Kidney (tissue), 13 donors: ENCODE measurements at regions not wholly inside any gene's neighbourhood (a gene's known extent, or its start where the extent isn't known, plus 50 kb on each side); places are given as distances from the start of the nearest gene placed in this dataset.

Source experiments
- DNase-seq, 5 donors: peaks; one replicate each; pipeline ENCODE4 v3.0.0-alpha.2; 2013 to 2020
- FAIRE-seq: peaks from 2 replicates; lab custom pipeline; 2012; peaks lifted over from hg19 to GRCh38; lab: Jason Lieb, UNC
- H3K27ac ChIP-seq, 2 donors: one replicate each; pipeline ENCODE4 v1.7.0; 2013; ENCODE audit warnings: low read depth in 2 of 2, low read length in 2 of 2, inconsistent platforms in 1 of 2
- H3K27me3 ChIP-seq: one replicate; pipeline ENCODE4 v1.7.1; 2013; ENCODE audit warnings: low read length, inconsistent platforms; ENCODE audit not compliant: control insufficient read depth, insufficient read depth
- H3K36me3 ChIP-seq, 3 donors: one replicate each; pipeline versions ENCODE4 v1.7.0 to v1.7.1; 2013; ENCODE audit warnings: low read length in 3 of 3, control low read depth in 1 of 3, inconsistent platforms in 1 of 3; ENCODE audit not compliant: insufficient read depth in 3 of 3, control insufficient read depth in 2 of 3
- H3K4me1 ChIP-seq, 3 donors: one replicate each; pipeline versions ENCODE4 v1.7.0 to v1.7.1; 2013; ENCODE audit warnings: low read length in 3 of 3, inconsistent platforms in 1 of 3, low read depth in 1 of 3; ENCODE audit not compliant: control insufficient read depth in 2 of 3, insufficient read depth in 2 of 3
- H3K4me3 ChIP-seq, 3 donors: one replicate each; pipeline versions ENCODE4 v1.7.0 to v1.8.1; 2013; ENCODE audit warnings: low read length in 3 of 3, control low read depth in 1 of 3, inconsistent platforms in 1 of 3
- H3K9ac ChIP-seq, 3 donors: one replicate each; pipeline versions ENCODE4 v1.7.0 to v1.7.1; 2013; ENCODE audit warnings: low read length in 3 of 3, control low read depth in 1 of 3, inconsistent platforms in 1 of 3
- H3K9me3 ChIP-seq, 3 donors: one replicate each; pipeline versions ENCODE4 v1.7.0 to v1.7.1; 2013; ENCODE audit warnings: low read length in 3 of 3, control low read depth in 1 of 3, inconsistent platforms in 1 of 3; ENCODE audit not compliant: control insufficient read depth in 2 of 3, insufficient read depth in 1 of 3
- intact Hi-C: fragments of 100-400 bp; cut with DNase I; formaldehyde crosslinking; loops from one replicate; pipeline ENCODE4 v1.11.1; 2022
- TF ChIP-seq, protein P1 (sequence below): IDR thresholded peaks from 3 replicates; pipeline ENCODE4 v1.5.1; 2012; ENCODE audit warnings: mild to moderate bottlenecking, moderate library complexity, borderline replicate concordance; ENCODE audit not compliant: insufficient read depth; ENCODE audit errors: extremely low read depth
- donor health status: control.
- donor health status: control.
- donor health status: control.
- donor health status: control.
- donor health status: control.
- donor health status: DM: yes; HTN: yes; CAD: no.
- donor health status: Normal renal cell carcinoma (clear cell type).

DNA sequence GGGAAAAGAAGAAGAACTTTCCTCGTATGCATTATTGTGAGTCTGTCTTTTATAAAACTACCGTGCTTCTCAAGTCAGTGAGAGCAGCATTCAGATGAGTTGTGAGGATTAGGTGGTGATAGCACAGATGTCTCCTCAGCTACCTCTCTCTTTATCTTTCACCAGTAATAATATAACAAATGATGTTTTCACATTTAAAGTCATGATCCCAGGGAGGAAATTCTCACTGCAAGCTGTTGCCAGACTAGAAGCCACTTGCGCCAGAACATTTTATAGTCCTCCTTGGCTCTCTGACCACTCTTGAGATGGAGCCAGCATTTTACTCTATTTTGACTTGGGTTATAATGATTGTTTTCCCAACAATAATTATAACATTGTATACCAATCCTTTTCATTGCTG is 443.1 kb downstream of the AEBP2 start:
- peaks cover 0 to 6% (median 0%) of the 10 kb centered on the region in 3 donors for H3K9me3 ChIP-seq
- FAIRE-seq (no peak), DNase-seq (no peak)
- no peak overlapping the region for H3K27ac ChIP-seq
- H3K9ac ChIP-seq = no peak overlapping the region
- H3K4me3 ChIP-seq = no peak overlapping the region
- no peaks in the 10 kb centered on the region for H3K36me3 ChIP-seq
- TF ChIP-seq, protein P1, sequence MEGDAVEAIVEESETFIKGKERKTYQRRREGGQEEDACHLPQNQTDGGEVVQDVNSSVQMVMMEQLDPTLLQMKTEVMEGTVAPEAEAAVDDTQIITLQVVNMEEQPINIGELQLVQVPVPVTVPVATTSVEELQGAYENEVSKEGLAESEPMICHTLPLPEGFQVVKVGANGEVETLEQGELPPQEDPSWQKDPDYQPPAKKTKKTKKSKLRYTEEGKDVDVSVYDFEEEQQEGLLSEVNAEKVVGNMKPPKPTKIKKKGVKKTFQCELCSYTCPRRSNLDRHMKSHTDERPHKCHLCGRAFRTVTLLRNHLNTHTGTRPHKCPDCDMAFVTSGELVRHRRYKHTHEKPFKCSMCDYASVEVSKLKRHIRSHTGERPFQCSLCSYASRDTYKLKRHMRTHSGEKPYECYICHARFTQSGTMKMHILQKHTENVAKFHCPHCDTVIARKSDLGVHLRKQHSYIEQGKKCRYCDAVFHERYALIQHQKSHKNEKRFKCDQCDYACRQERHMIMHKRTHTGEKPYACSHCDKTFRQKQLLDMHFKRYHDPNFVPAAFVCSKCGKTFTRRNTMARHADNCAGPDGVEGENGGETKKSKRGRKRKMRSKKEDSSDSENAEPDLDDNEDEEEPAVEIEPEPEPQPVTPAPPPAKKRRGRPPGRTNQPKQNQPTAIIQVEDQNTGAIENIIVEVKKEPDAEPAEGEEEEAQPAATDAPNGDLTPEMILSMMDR = no peak
- H3K4me1 ChIP-seq = peaks cover 0 to 22% (median 4%) of the 10 kb centered on the region in 3 donors
- intact Hi-C loops = no loop called here
- H3K27me3 ChIP-seq = no peaks in the 10 kb centered on the region

DNA sequence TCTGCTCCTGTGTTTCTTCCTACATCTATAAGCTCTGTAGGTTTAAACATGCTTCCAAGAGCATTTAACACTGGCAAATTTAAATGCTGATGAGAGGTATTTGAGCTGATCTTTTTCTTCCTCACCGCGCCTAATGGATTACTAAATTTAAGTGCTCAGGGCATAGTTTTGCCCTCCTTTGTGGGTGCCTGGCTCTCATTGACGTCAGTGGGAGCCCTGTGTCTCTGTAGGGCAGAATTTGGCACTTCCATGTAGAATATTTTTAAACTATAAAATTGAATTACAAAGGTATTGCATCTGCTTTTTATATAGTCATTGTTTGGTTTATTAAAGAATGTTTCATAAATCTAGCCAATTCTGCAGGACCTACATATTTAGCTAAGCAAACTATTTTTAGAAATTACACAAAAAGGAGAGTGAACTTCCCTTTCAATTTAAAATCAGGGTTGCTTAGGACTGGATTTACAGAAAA is 444.8 kb downstream of the AEBP2 start:
- Histone ChIP-seq H3K27me3 (no peaks in the 10 kb centered on the region), H3K4me3 (no peak overlapping the region), H3K9ac (no peak overlapping the region), H3K9me3 (peaks cover 0 to 6% (median 0%) of the 10 kb centered on the region in 3 donors), H3K27ac (no peak overlapping the region), H3K36me3 (no peaks in the 10 kb centered on the region), H3K4me1 (peaks cover 0 to 25% (median 4%) of the 10 kb centered on the region in 3 donors)
- TF ChIP-seq, protein P1 = no peak
- peak; percentile 38 for FAIRE-seq
- DNase-seq = no peak
- intact Hi-C loops = no loop called here

DNA sequence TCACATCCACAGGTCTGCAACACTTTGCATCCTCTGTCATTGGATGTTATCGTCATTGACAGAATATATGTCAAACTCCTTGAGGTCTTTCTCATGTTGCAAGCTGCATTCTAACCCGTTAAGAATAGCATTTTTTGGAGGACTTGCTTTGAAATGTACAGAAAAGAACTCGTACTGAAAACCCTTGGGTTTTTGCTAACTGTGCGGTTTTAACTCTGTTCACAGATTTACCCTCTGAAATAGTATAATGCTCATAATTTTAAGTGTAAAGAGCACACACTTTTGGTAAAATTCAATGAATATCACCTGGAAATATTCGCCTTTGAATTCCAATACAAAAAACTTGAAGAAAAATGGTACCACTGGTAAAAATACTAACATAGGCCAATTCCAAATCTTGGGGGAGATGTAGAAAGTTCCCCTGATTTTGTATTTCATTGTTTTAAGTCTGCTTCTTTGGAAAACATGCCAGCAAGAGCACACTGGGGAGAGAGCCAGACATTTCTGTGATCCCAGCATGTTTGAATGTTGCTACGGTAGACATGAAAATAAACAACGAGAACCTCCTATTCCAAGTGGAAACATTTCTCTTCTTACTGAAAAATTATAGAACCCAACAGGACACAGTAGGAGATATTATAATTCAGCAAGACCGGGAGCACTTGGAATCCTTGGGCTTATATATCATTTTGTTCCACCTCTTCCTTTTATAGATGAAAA is 446.0 kb downstream of the AEBP2 start:
- Histone ChIP-seq H3K4me1 (peaks cover 0 to 25% (median 4%) of the 10 kb centered on the region in 3 donors), H3K27me3 (no peaks in the 10 kb centered on the region), H3K27ac (no peak overlapping the region), H3K9ac (no peak overlapping the region), H3K36me3 (no peaks in the 10 kb centered on the region), H3K4me3 (no peak overlapping the region), H3K9me3 (peaks cover 0 to 6% (median 0%) of the 10 kb centered on the region in 3 donors)
- DNase-seq (peak in 1 of 5 donors; percentile 58), FAIRE-seq (no peak)
- intact Hi-C loops = no loop called here
- TF ChIP-seq, protein P1 = no peak
